PC-9 (cell line): ENCODE measurements at regions not wholly inside any gene's neighbourhood (a gene's known extent, or its start where the extent isn't known, plus 50 kb on each side); places are given as distances from the start of the nearest gene placed in this dataset.

ENCODE experiments used
- BruUV-seq: library from RNA; stranded (reverse); fragments of 400-500 nt; replicated peaks from 2 replicates; lab custom pipeline; 2021; lab: Mats Ljungman, UMichigan
- CTCF ChIA-PET: fragments of 300-600 bp; sonication (Branson Sonifier 250); formaldehyde crosslinking; loops from one replicate; lab custom pipeline; 2022; ENCODE audit warnings: antibody characterized with exemption; lab: Charles Lee
- POLR2A ChIA-PET: fragments of 300-600 bp; sonication (Branson Sonifier 250); formaldehyde crosslinking; loops from one replicate; lab custom pipeline; 2022; ENCODE audit warnings: antibody characterized with exemption; ENCODE audit not compliant: unreplicated experiment; lab: Charles Lee
- DNase-seq, 2 experiments: peaks; one replicate each; pipeline versions ENCODE4 v3.0.0 to v3.0.0-alpha.2; 2015 to 2022; ENCODE audit warnings: mixed read lengths in 1 of 2
- H2AFZ ChIP-seq: fragments of 200-600 bp; sonication (generic); 2 replicates; pipeline ENCODE4 v1.8.1; 2017; ENCODE audit warnings: antibody characterized with exemption
- H3F3A ChIP-seq: fragments of 200-600 bp; sonication (generic); 2 replicates; pipeline ENCODE4 v1.8.1; 2017; ENCODE audit warnings: antibody characterized with exemption, mild to moderate bottlenecking, low read depth; ENCODE audit not compliant: insufficient read depth
- H3K27ac ChIP-seq: fragments of 200-600 bp; sonication (generic); 2 replicates; pipeline ENCODE4 v1.6.1; 2016; ENCODE audit warnings: mixed run types
- H3K27me3 ChIP-seq: fragments of 200-600 bp; sonication (generic); 2 replicates; pipeline ENCODE4 v1.6.1; 2016; ENCODE audit warnings: low read depth, mixed run types; ENCODE audit not compliant: insufficient read depth
- H3K36me3 ChIP-seq: fragments of 200-600 bp; sonication (generic); 2 replicates; pipeline ENCODE4 v1.6.1; 2016; ENCODE audit warnings: low read depth, mixed run types
- H3K4me1 ChIP-seq: fragments of 200-600 bp; sonication (generic); replicated peaks from 2 replicates; pipeline ENCODE4 v1.6.1; 2016; ENCODE audit warnings: mixed run types; ENCODE audit not compliant: insufficient read depth
- H3K4me2 ChIP-seq: fragments of 200-600 bp; sonication (generic); 2 replicates; pipeline ENCODE4 v1.6.1; 2017; ENCODE audit warnings: mixed run types
- H3K4me3 ChIP-seq: fragments of 200-600 bp; sonication (generic); 2 replicates; pipeline ENCODE4 v1.6.1; 2016; ENCODE audit warnings: mixed run types
- H3K79me2 ChIP-seq: fragments of 200-600 bp; sonication (generic); 2 replicates; pipeline ENCODE4 v1.6.1; 2017; ENCODE audit warnings: low read depth, mixed run types
- H3K9me2 ChIP-seq: fragments of 200-600 bp; sonication (generic); 2 replicates; pipeline ENCODE4 v1.8.1; 2017; ENCODE audit warnings: mild to moderate bottlenecking; ENCODE audit not compliant: insufficient read depth
- H3K9me3 ChIP-seq: fragments of 200-600 bp; sonication (generic); 2 replicates; pipeline ENCODE4 v1.8.1; 2016; ENCODE audit warnings: low read depth; ENCODE audit not compliant: insufficient read depth
- H4K20me1 ChIP-seq: fragments of 200-600 bp; sonication (generic); 2 replicates; pipeline ENCODE4 v1.8.1; 2017; ENCODE audit not compliant: insufficient read depth
- CTCF ChIP-seq: fragments of 200-600 bp; sonication (generic); conservative IDR thresholded peaks from 2 replicates; pipeline ENCODE4 v1.6.1; 2017; ENCODE audit warnings: mixed run types, antibody characterized with exemption, mild to moderate bottlenecking, moderate library complexity
- EZH2 ChIP-seq: fragments of 200-600 bp; sonication (generic); IDR thresholded peaks from 2 replicates; pipeline ENCODE4 v1.8.0; 2017; ENCODE audit warnings: antibody characterized with exemption, low read depth
- intact Hi-C: fragments of 100-400 bp; cut with micrococcal nuclease; formaldehyde crosslinking; loops from one replicate; pipeline ENCODE4 v1.10.0; 2022; ENCODE audit not compliant: unreplicated experiment

- H2AFZ ChIP-seq: no peak overlapping the region
- ChIA-PET CTCF (no interaction called here), POLR2A (interaction anchor here (0.6 kb wide), 1 partner anchor 9 kb away, joined by 5 read pairs; no protein-coding TSS in a partner anchor)
- no peak for DNase-seq
- H3K4me3 ChIP-seq: no peak overlapping the region
- TF ChIP-seq CTCF: no peak
- no peak for TF ChIP-seq EZH2
- H3K79me2 ChIP-seq: no peaks in the 10 kb centered on the region
- H3K4me1 ChIP-seq: no peaks in the 10 kb centered on the region
- BruUV-seq: no TSS peak
- no peaks in the 10 kb centered on the region for H3K9me3 ChIP-seq
- no peaks in the 10 kb centered on the region for H3F3A ChIP-seq
- peaks cover 46% of the 10 kb centered on the region for H3K27me3 ChIP-seq
- no peaks in the 10 kb centered on the region for H4K20me1 ChIP-seq
- no peak overlapping the region for H3K27ac ChIP-seq
- no peaks in the 10 kb centered on the region for H3K9me2 ChIP-seq
- no peak overlapping the region for H3K4me2 ChIP-seq
- H3K36me3 ChIP-seq: no peaks in the 10 kb centered on the region
- intact Hi-C loops: no loop called here
Observed at GRCh38 chr5:3729631-3730030, 134.0 kb downstream of the IRX1 start.

- POLR2A ChIA-PET: no interaction called here
- no peaks in the 10 kb centered on the region for H3K79me2 ChIP-seq
- intact Hi-C loops: no loop called here
- no peaks in the 10 kb centered on the region for H3K4me1 ChIP-seq
- CTCF ChIA-PET: no interaction called here
- H3K36me3 ChIP-seq: no peaks in the 10 kb centered on the region
- H3K4me2 ChIP-seq: no peak overlapping the region
- no peak for DNase-seq
- H2AFZ ChIP-seq: no peak overlapping the region
- no peaks in the 10 kb centered on the region for H3K9me2 ChIP-seq
- H3F3A ChIP-seq: no peaks in the 10 kb centered on the region
- no peaks in the 10 kb centered on the region for H4K20me1 ChIP-seq
- TF ChIP-seq EZH2 (no peak), CTCF (no peak)
- H3K9me3 ChIP-seq: no peaks in the 10 kb centered on the region
- H3K4me3 ChIP-seq: no peak overlapping the region
- H3K27me3 ChIP-seq: peaks cover 58% of the 10 kb centered on the region
- BruUV-seq: no TSS peak
- no peak overlapping the region for H3K27ac ChIP-seq
Observed at GRCh38 chr5:3734632-3735031, 139.0 kb downstream of the IRX1 start.

- Histone ChIP-seq H3K4me3 (no peak overlapping the region), H3K9me2 (no peaks in the 10 kb centered on the region), H3K79me2 (no peaks in the 10 kb centered on the region), H3K9me3 (no peaks in the 10 kb centered on the region), H3F3A (no peaks in the 10 kb centered on the region), H2AFZ (no peak overlapping the region), H3K27me3 (peaks cover 73% of the 10 kb centered on the region), H3K27ac (no peak overlapping the region), H3K4me1 (no peaks in the 10 kb centered on the region), H3K4me2 (no peak overlapping the region), H3K36me3 (no peaks in the 10 kb centered on the region), H4K20me1 (no peaks in the 10 kb centered on the region)
- no peak for DNase-seq
- no TSS peak for BruUV-seq
- ChIA-PET CTCF (no interaction called here), POLR2A (no interaction called here)
- TF ChIP-seq CTCF (no peak), EZH2 (no peak)
- intact Hi-C loops: no loop called here
Observed at GRCh38 chr5:3736466-3736865, 140.8 kb downstream of the IRX1 start.
